Vagina (tissue), 2 donors: ENCODE measurements at regions not wholly inside any gene's neighbourhood (a gene's known extent, or its start where the extent isn't known, plus 50 kb on each side); places are given as distances from the start of the nearest gene placed in this dataset.

Experiments used
- CTCF ChIP-seq, 3 experiments: fragments of 450-650 bp in 2 of 3; fragments of 200-600 bp in 1 of 3; sonication (generic) in 1 of 3; IDR thresholded peaks; one replicate each; pipeline ENCODE4 v1.5.1; 2017 to 2019; ENCODE audit warnings: antibody characterized with exemption in 3 of 3, mild to moderate bottlenecking in 2 of 3, moderate library complexity in 2 of 3
- POLR2A ChIP-seq, 2 donors: fragments of 450-650 bp; IDR thresholded peaks; one replicate each; pipeline ENCODE4 v1.6.1; 2017; ENCODE audit warnings: antibody characterized with exemption in 2 of 2, mild to moderate bottlenecking in 2 of 2, moderate library complexity in 2 of 2
- POLR2AphosphoS5 ChIP-seq, 2 donors: sonication (generic); formaldehyde crosslinking; IDR thresholded peaks; one replicate each; pipeline ENCODE4 v1.9.0; 2017; ENCODE audit warnings: antibody characterized with exemption in 2 of 2, mild to moderate bottlenecking in 2 of 2, low read depth in 1 of 2; ENCODE audit not compliant: insufficient read depth in 1 of 2

DNA sequence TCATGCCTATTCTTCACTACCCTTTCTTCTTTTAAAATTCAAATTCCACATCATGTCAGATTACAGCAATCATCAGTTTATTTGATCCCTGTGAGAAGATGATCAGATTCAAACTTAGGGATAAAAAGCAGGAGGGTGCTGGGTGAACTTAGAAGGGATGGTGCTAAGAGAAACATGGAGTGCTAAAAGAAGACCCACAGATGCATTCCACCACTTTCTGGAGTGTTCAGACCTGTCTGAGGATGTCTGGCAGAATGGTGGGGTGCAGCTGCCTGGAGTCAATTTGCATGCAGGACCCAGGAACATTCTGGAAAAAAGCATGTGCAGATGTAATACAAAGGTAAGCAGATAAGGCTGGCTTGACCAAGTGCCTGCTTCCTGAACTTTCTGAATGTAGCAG, 372.9 kb upstream of the RUNX1 start:
- TF ChIP-seq CTCF (IDR thresholded peaks at IDR 0.05) = no peak
- TF ChIP-seq POLR2A (IDR thresholded peaks at IDR 0.05) = no peak
- TF ChIP-seq POLR2AphosphoS5 (IDR thresholded peaks at IDR 0.05; ENCODE audit: insufficient read depth in 1 of 2, low read depth in 1 of 2) = no peak
